CD14-positive monocyte (primary cell): ENCODE measurements at regions not wholly inside any gene's neighbourhood (a gene's known extent, or its start where the extent isn't known, plus 50 kb on each side); places are given as distances from the start of the nearest gene placed in this dataset.

Experiments
- DNase-seq, 3 donors: peaks; one replicate each; pipeline ENCODE4 v3.0.0-alpha.2; 2011 to 2022
- H2AFZ ChIP-seq: 2 replicates; pipeline ENCODE4 v1.6.0; 2012; ENCODE audit warnings: mild to moderate bottlenecking, low read depth, low read length, inconsistent platforms; ENCODE audit not compliant: insufficient read depth, poor library complexity, severe bottlenecking
- H3K27ac ChIP-seq, 2 donors: 1 replicate in 1 of 2; 2 replicates in 1 of 2; pipeline ENCODE4 v1.5.1; 2012 to 2013; ENCODE audit warnings: low read length in 2 of 2, control low read depth in 1 of 2, inconsistent platforms in 1 of 2, low read depth in 1 of 2, mild to moderate bottlenecking in 1 of 2
- H3K27me3 ChIP-seq, 2 donors: one replicate each; pipeline versions ENCODE4 v1.6.0 to v1.6.1; 2011 to 2013; ENCODE audit warnings: low read length in 2 of 2; ENCODE audit not compliant: control insufficient read depth in 2 of 2, insufficient read depth in 2 of 2
- H3K36me3 ChIP-seq, 2 donors: replicated peaks in 1 of 2; 1 replicate in 1 of 2; 2 replicates in 1 of 2; pipeline versions ENCODE4 v1.5.1 to v1.6.1; 2012 to 2013; ENCODE audit warnings: low read length in 2 of 2, control low read depth in 1 of 2, inconsistent platforms in 1 of 2, mild to moderate bottlenecking in 1 of 2; ENCODE audit not compliant: insufficient read depth in 2 of 2, control insufficient read depth in 1 of 2
- H3K4me1 ChIP-seq, 2 donors: 1 replicate in 1 of 2; 2 replicates in 1 of 2; pipeline versions ENCODE4 v1.5.1 to v1.6.1; 2012 to 2013; ENCODE audit warnings: low read length in 2 of 2, control low read depth in 1 of 2, inconsistent platforms in 1 of 2, mild to moderate bottlenecking in 1 of 2, moderate library complexity in 1 of 2; ENCODE audit not compliant: insufficient read depth in 2 of 2, control insufficient read depth in 1 of 2
- H3K4me2 ChIP-seq: replicated peaks from 2 replicates; pipeline ENCODE3; 2012; ENCODE audit warnings: low read length, moderate library complexity, mild to moderate bottlenecking; ENCODE audit not compliant: poor library complexity, severe bottlenecking; ENCODE audit errors: extremely low read depth
- H3K4me3 ChIP-seq, 3 experiments: fragments of 200-600 bp in 1 of 3; sonication (generic) in 1 of 3; replicated peaks in 1 of 3; 1 replicate in 2 of 3; 2 replicates in 1 of 3; pipeline ENCODE4 v1.5.1; 2011 to 2013; ENCODE audit warnings: low read length in 3 of 3, mild to moderate bottlenecking in 3 of 3, control low read depth in 2 of 3, low read depth in 2 of 3, inconsistent platforms in 1 of 3, moderate library complexity in 1 of 3
- H3K79me2 ChIP-seq: 2 replicates; pipeline ENCODE4 v1.6.0; 2012; ENCODE audit warnings: mild to moderate bottlenecking, control low read depth, inconsistent platforms, low read length, moderate library complexity; ENCODE audit not compliant: insufficient read depth
- H3K9ac ChIP-seq: 2 replicates; pipeline ENCODE4 v1.6.0; 2017; ENCODE audit warnings: low read length, mild to moderate bottlenecking; ENCODE audit not compliant: insufficient read depth, poor library complexity, severe bottlenecking
- H3K9me3 ChIP-seq, 2 donors: replicated peaks in 1 of 2; 1 replicate in 1 of 2; 2 replicates in 1 of 2; pipeline versions ENCODE4 v1.5.1 to v1.6.1; 2012 to 2013; ENCODE audit warnings: low read length in 2 of 2, control low read depth in 1 of 2; ENCODE audit not compliant: control insufficient read depth in 1 of 2, insufficient read depth in 1 of 2
- H4K20me1 ChIP-seq: 2 replicates; pipeline ENCODE4 v1.6.0; 2012; ENCODE audit warnings: mild to moderate bottlenecking, low read length, control low read depth, moderate library complexity; ENCODE audit not compliant: insufficient read depth
- H3K27ac Mint-ChIP-seq, 7 donors: one replicate each; pipeline ENCODE4 v1.8.0; 2020; ENCODE audit warnings: mild to moderate bottlenecking in 7 of 7, mixed read lengths in 7 of 7, moderate library complexity in 6 of 7, inconsistent platforms in 2 of 7
- H3K27me3 Mint-ChIP-seq, 3 donors: one replicate each; pipeline ENCODE4 v1.8.0; 2021 to 2022; ENCODE audit warnings: low read depth in 3 of 3, mild to moderate bottlenecking in 3 of 3, mixed read lengths in 3 of 3, moderate library complexity in 3 of 3, inconsistent platforms in 1 of 3
- H3K36me3 Mint-ChIP-seq, 2 donors: one replicate each; pipeline ENCODE4 v1.8.0; 2020; ENCODE audit warnings: mixed read lengths in 2 of 2, inconsistent platforms in 1 of 2, mild to moderate bottlenecking in 1 of 2
- H3K4me1 Mint-ChIP-seq: one replicate; pipeline ENCODE4 v1.8.0; 2020; ENCODE audit warnings: mild to moderate bottlenecking, mixed read lengths
- H3K4me3 Mint-ChIP-seq, 2 donors: one replicate each; pipeline ENCODE4 v1.8.0; 2020; ENCODE audit warnings: mild to moderate bottlenecking in 2 of 2, mixed read lengths in 2 of 2, moderate library complexity in 1 of 2
- H3K9me3 Mint-ChIP-seq, 7 donors: one replicate each; pipeline ENCODE4 v1.8.0; 2020 to 2022; ENCODE audit warnings: mixed read lengths in 7 of 7, mild to moderate bottlenecking in 6 of 7, moderate library complexity in 6 of 7, inconsistent platforms in 2 of 7
- CTCF ChIP-seq: fragments of 200-600 bp; IDR thresholded peaks from one replicate; pipeline ENCODE4 v1.8.0; 2022; ENCODE audit warnings: antibody characterized with exemption, mild to moderate bottlenecking
- WGBS: methylation state at CpG from one replicate; pipeline ENCODE4 v1.1.5; 2013; ENCODE audit warnings: missing lambda C conversion rate; ENCODE audit not compliant: insufficient coverage; 5-methylcytosine and 5-hydroxymethylcytosine counted together
- intact Hi-C, 2 donors: fragments of 100-400 bp; cut with micrococcal nuclease; formaldehyde crosslinking; loops; one replicate each; pipeline versions ENCODE4 v1.15.0 to v1.15.1; 2023

DNA sequence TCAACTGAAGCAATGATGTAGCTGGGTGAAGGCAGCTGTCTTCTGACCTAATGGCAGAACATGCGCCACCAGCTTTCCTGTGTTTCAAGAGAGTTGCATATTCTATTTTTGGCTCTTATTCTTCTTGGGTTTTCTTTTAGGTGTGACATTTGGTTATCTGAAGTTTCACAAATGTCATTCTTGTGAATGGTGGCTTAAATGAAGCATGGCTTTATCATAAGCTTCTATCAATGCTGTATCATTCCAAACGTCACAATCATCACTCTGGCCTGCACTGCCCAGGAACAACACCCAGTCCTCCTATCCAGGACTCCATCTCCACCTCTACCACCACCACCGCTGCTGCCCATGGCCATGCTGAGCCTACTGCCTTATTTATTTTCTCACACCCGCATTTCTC is 69.7 kb upstream of the WWC2 start:
- no peak overlapping the region for H3K4me3 Mint-ChIP-seq

DNA sequence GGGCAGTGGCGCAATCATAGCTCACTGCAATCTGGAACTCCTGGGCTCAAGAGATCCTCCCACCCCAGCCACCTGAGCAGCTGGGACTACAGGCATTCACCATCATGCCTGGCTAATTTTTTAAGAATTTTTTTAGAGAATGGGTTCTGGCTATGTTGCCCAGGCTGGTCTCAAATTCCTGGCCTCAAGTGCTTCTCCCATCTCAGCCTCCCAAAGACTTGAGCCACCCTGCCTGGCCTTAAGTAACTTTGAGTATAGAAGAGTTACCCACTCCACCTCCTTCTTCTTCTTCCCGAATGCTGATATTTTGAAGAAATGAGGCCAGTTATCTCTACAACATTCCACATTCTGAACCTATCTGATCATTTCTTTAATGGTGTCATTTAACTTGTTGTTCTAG is 72.4 kb upstream of the WWC2 start:
- H3K4me3 Mint-ChIP-seq = no peak overlapping the region
- no peak for TF ChIP-seq CTCF
- H3K27me3 Mint-ChIP-seq = peaks cover 0 to 4% (median 1%) of the 10 kb centered on the region in 3 donors
- Histone ChIP-seq H2AFZ (no peak overlapping the region), H4K20me1 (no peaks in the 10 kb centered on the region), H3K79me2 (no peaks in the 10 kb centered on the region), H3K27me3 (no peaks in the 10 kb centered on the region), H3K9ac (no peak overlapping the region), H3K4me2 (no peak overlapping the region), H3K9me3 (no peaks in the 10 kb centered on the region), H3K4me1 (no peaks in the 10 kb centered on the region), H3K27ac (no peak overlapping the region), H3K4me3 (no peak overlapping the region), H3K36me3 (no peaks in the 10 kb centered on the region)
- WGBS = no CpG with 5 or more reads among the region's 2 CpGs
- DNase-seq = no peak
- no peaks in the 10 kb centered on the region for H3K36me3 Mint-ChIP-seq
- intact Hi-C loops = no loop called here
- peaks cover 0 to 2% (median 0%) of the 10 kb centered on the region in 7 donors for H3K9me3 Mint-ChIP-seq
- H3K27ac Mint-ChIP-seq = no peak overlapping the region
- no peaks in the 10 kb centered on the region for H3K4me1 Mint-ChIP-seq

More for the DNA sequence above, 69.7 kb upstream of the WWC2 start:
- Mint-ChIP-seq H3K9me3 (peaks cover 0 to 2% (median 0%) of the 10 kb centered on the region in 7 donors), H3K4me1 (no peaks in the 10 kb centered on the region), H3K27ac (no peak overlapping the region), H3K36me3 (no peaks in the 10 kb centered on the region), H3K27me3 (peaks cover 0 to 4% (median 3%) of the 10 kb centered on the region in 3 donors)
- DNase-seq = no peak
- no peaks in the 10 kb centered on the region for H3K36me3 ChIP-seq
- no peak overlapping the region for H3K4me2 ChIP-seq
- no peak overlapping the region for H3K9ac ChIP-seq
- no peak overlapping the region for H2AFZ ChIP-seq
- no peaks in the 10 kb centered on the region for H3K4me1 ChIP-seq
- H3K27me3 ChIP-seq = no peaks in the 10 kb centered on the region
- no peak overlapping the region for H3K4me3 ChIP-seq
- H4K20me1 ChIP-seq = no peaks in the 10 kb centered on the region
- H3K9me3 ChIP-seq = no peaks in the 10 kb centered on the region
- no peak for TF ChIP-seq CTCF
- H3K27ac ChIP-seq = no peak overlapping the region
- H3K79me2 ChIP-seq = no peaks in the 10 kb centered on the region
- 96% methylated on average over 3 of the region's 4 CpGs for WGBS
- intact Hi-C loops = no loop called here
